ENCODE measurements at regions not wholly inside any gene's neighbourhood (a gene's known extent, or its start where the extent isn't known, plus 50 kb on each side); places are given as distances from the start of the nearest gene placed in this dataset.

- DNase-seq: no peak
These were observed 409.3 kb upstream of the CPEB2 start for GRCh38 chr4:14592950-14593349.

GRCh38 chr4:14596028-14596427, 406.3 kb upstream of the CPEB2 start:
- DNase-seq: no peak

GRCh38 chr4:14596437-14596836, 405.8 kb upstream of the CPEB2 start:
- DNase-seq: no peak

GRCh38 chr4:14596904-14597303, 405.4 kb upstream of the CPEB2 start:
- no peak for DNase-seq

GRCh38 chr4:14602206-14602605, 400.1 kb upstream of the CPEB2 start:
- no peak for DNase-seq

- no peak for DNase-seq
These were observed 395.3 kb upstream of the CPEB2 start for GRCh38 chr4:14607001-14607400.

- DNase-seq: no peak
These were observed 394.7 kb upstream of the CPEB2 start for GRCh38 chr4:14607578-14607977.

GRCh38 chr4:14608630-14609029, 393.7 kb upstream of the CPEB2 start:
- DNase-seq: no peak

GRCh38 chr4:14614840-14615239, 387.4 kb upstream of the CPEB2 start:
- DNase-seq: no peak

GRCh38 chr4:14615671-14616070, 386.6 kb upstream of the CPEB2 start:
- no peak for DNase-seq

- DNase-seq: no peak
These were observed 381.6 kb upstream of the CPEB2 start for GRCh38 chr4:14620567-14621141.

GRCh38 chr4:14621731-14622463, 380.4 kb upstream of the CPEB2 start:
- no peak for DNase-seq

- no peak for DNase-seq
These were observed 375.2 kb upstream of the CPEB2 start for GRCh38 chr4:14627038-14627437.

- no peak for DNase-seq
These were observed 370.4 kb upstream of the CPEB2 start for GRCh38 chr4:14631806-14632440.

- no peak for DNase-seq
These were observed 365.7 kb upstream of the CPEB2 start for GRCh38 chr4:14636563-14636962.

- DNase-seq: no peak
These were observed 361.8 kb upstream of the CPEB2 start for GRCh38 chr4:14640476-14640875.

- no peak for DNase-seq
These were observed 360.4 kb upstream of the CPEB2 start for GRCh38 chr4:14641871-14642270.

- DNase-seq: no peak
These were observed 357.6 kb upstream of the CPEB2 start for GRCh38 chr4:14644580-14645282.

GRCh38 chr4:14646831-14647230, 355.4 kb upstream of the CPEB2 start:
- no peak for DNase-seq

GRCh38 chr4:14650127-14650526, 352.2 kb upstream of the CPEB2 start:
- no peak for DNase-seq

- DNase-seq: no peak
These were observed 349.8 kb upstream of the CPEB2 start for GRCh38 chr4:14652522-14652921.

- no peak for DNase-seq
These were observed 348.9 kb upstream of the CPEB2 start for GRCh38 chr4:14653338-14653737.

- DNase-seq: no peak
These were observed 343.0 kb upstream of the CPEB2 start for GRCh38 chr4:14659286-14659685.

GRCh38 chr4:14667624-14668151, 334.6 kb upstream of the CPEB2 start:
- no peak for DNase-seq
